AG08396 (cell line): ENCODE measurements at regions not wholly inside any gene's neighbourhood (a gene's known extent, or its start where the extent isn't known, plus 50 kb on each side); places are given as distances from the start of the nearest gene placed in this dataset.

Experiments used
- DNase-seq: peaks from one replicate; pipeline ENCODE4 v3.0.0; 2012; ENCODE audit warnings: low spot score, mixed read lengths

- no peak for DNase-seq
Measured at GRCh38 chr3:144229953-144230352, 258.3 kb downstream of the DIPK2A start.

GRCh38 chr3:144235489-144235888, 263.9 kb downstream of the DIPK2A start:
- no peak for DNase-seq

GRCh38 chr3:144237351-144237750, 265.7 kb downstream of the DIPK2A start:
- DNase-seq: no peak

- DNase-seq: no peak
Measured at GRCh38 chr3:144241404-144241803, 269.8 kb downstream of the DIPK2A start.

GRCh38 chr3:144242747-144243146, 271.1 kb downstream of the DIPK2A start:
- no peak for DNase-seq

- no peak for DNase-seq
Measured at GRCh38 chr3:144244662-144245061, 273.0 kb downstream of the DIPK2A start.

GRCh38 chr3:144252896-144253295, 281.3 kb downstream of the DIPK2A start:
- no peak for DNase-seq

GRCh38 chr3:144257381-144257780, 285.8 kb downstream of the DIPK2A start:
- no peak for DNase-seq

GRCh38 chr3:144259267-144259666, 287.6 kb downstream of the DIPK2A start:
- no peak for DNase-seq

GRCh38 chr3:144263706-144264105, 292.1 kb downstream of the DIPK2A start:
- no peak for DNase-seq

- DNase-seq: no peak
Measured at GRCh38 chr3:144264350-144264749, 292.7 kb downstream of the DIPK2A start.

- no peak for DNase-seq
Measured at GRCh38 chr3:144264794-144265193, 293.2 kb downstream of the DIPK2A start.

GRCh38 chr3:144265542-144266100, 294.0 kb downstream of the DIPK2A start:
- DNase-seq: no peak

- no peak for DNase-seq
Measured at GRCh38 chr3:144270100-144270499, 298.5 kb downstream of the DIPK2A start.

GRCh38 chr3:144272680-144273079, 301.1 kb downstream of the DIPK2A start:
- no peak for DNase-seq

GRCh38 chr3:144273601-144274000, 302.0 kb downstream of the DIPK2A start:
- no peak for DNase-seq

- DNase-seq: no peak
Measured at GRCh38 chr3:144275005-144275404, 303.4 kb downstream of the DIPK2A start.

- DNase-seq: no peak
Measured at GRCh38 chr3:144282313-144282712, 310.7 kb downstream of the DIPK2A start.

- no peak for DNase-seq
Measured at GRCh38 chr3:144286235-144286910, 314.8 kb downstream of the DIPK2A start.

- DNase-seq: no peak
Measured at GRCh38 chr3:144287001-144287400, 315.4 kb downstream of the DIPK2A start.

- DNase-seq: no peak
Measured at GRCh38 chr3:144289057-144289456, 317.4 kb downstream of the DIPK2A start.

GRCh38 chr3:144294659-144295538, 323.3 kb downstream of the DIPK2A start:
- DNase-seq: no peak

- DNase-seq: no peak
Measured at GRCh38 chr3:144295613-144296012, 324.0 kb downstream of the DIPK2A start.
